ENCODE measurements at regions not wholly inside any gene's neighbourhood (a gene's known extent, or its start where the extent isn't known, plus 50 kb on each side); places are given as distances from the start of the nearest gene placed in this dataset.

GRCh38 chr7:130966246-130967009 lies 232.4 kb upstream of the KLF14 start:
- H3K27ac Mint-ChIP-seq, result peak overlapping the region; percentile 98
- H3K4me1 Mint-ChIP-seq (ENCODE audit: low read depth), result peaks cover 97% of the 10 kb centered on the region
- no peaks in the 10 kb centered on the region for H3K9me3 Mint-ChIP-seq
- peak overlapping the region; percentile 56 for H3K4me3 Mint-ChIP-seq
- peaks cover 23% of the 10 kb centered on the region for H3K36me3 Mint-ChIP-seq (ENCODE audit: low read depth)
- no peaks in the 10 kb centered on the region for H3K27me3 Mint-ChIP-seq

- H3K27me3 Mint-ChIP-seq, result no peaks in the 10 kb centered on the region
- H3K36me3 Mint-ChIP-seq (ENCODE audit: low read depth), result peaks cover 48% of the 10 kb centered on the region
- peak overlapping the region; percentile 74 for H3K4me3 Mint-ChIP-seq
- H3K27ac Mint-ChIP-seq, result peak overlapping the region; percentile 99
- peaks cover 9% of the 10 kb centered on the region for H3K9me3 Mint-ChIP-seq
- peaks cover 98% of the 10 kb centered on the region for H3K4me1 Mint-ChIP-seq (ENCODE audit: low read depth)
Observed at GRCh38 chr7:130970196-130970595, 236.2 kb upstream of the KLF14 start.

- peaks cover 14% of the 10 kb centered on the region for H3K9me3 Mint-ChIP-seq
- H3K36me3 Mint-ChIP-seq (ENCODE audit: low read depth), result peaks cover 53% of the 10 kb centered on the region
- peak overlapping the region; percentile 99 for H3K27ac Mint-ChIP-seq
- peaks cover 98% of the 10 kb centered on the region for H3K4me1 Mint-ChIP-seq (ENCODE audit: low read depth)
- H3K27me3 Mint-ChIP-seq, result no peaks in the 10 kb centered on the region
- peak overlapping the region; percentile 74 for H3K4me3 Mint-ChIP-seq
Observed at GRCh38 chr7:130970696-130971095, 236.7 kb upstream of the KLF14 start.

GRCh38 chr7:130971297-130971696 lies 237.3 kb upstream of the KLF14 start:
- Mint-ChIP-seq H3K27me3 (no peaks in the 10 kb centered on the region), H3K4me3 (peak overlapping the region; percentile 74), H3K4me1 (ENCODE audit: low read depth) (peaks cover 96% of the 10 kb centered on the region), H3K27ac (peak overlapping the region; percentile 99), H3K9me3 (peaks cover 16% of the 10 kb centered on the region), H3K36me3 (ENCODE audit: low read depth) (peaks cover 54% of the 10 kb centered on the region)

- H3K4me3 Mint-ChIP-seq, result peak overlapping the region; percentile 74
- H3K4me1 Mint-ChIP-seq (ENCODE audit: low read depth), result peaks cover 92% of the 10 kb centered on the region
Observed at GRCh38 chr7:130972201-130972600, 238.2 kb upstream of the KLF14 start.

GRCh38 chr7:130973637-130974036 lies 239.6 kb upstream of the KLF14 start:
- peak overlapping the region; percentile 99 for H3K27ac Mint-ChIP-seq
- peaks cover 47% of the 10 kb centered on the region for H3K36me3 Mint-ChIP-seq (ENCODE audit: low read depth)
- peaks cover 86% of the 10 kb centered on the region for H3K4me1 Mint-ChIP-seq (ENCODE audit: low read depth)
- H3K27me3 Mint-ChIP-seq, result no peaks in the 10 kb centered on the region
- H3K4me3 Mint-ChIP-seq, result peak overlapping the region; percentile 32
- H3K9me3 Mint-ChIP-seq, result peaks cover 16% of the 10 kb centered on the region

More at GRCh38 chr7:130972201-130972600, 238.2 kb upstream of the KLF14 start:
- Mint-ChIP-seq H3K36me3 (ENCODE audit: low read depth) (peaks cover 50% of the 10 kb centered on the region), H3K27ac (peak overlapping the region; percentile 99), H3K27me3 (no peaks in the 10 kb centered on the region), H3K9me3 (peaks cover 16% of the 10 kb centered on the region)

GRCh38 chr7:130974169-130974568 lies 240.2 kb upstream of the KLF14 start:
- Mint-ChIP-seq H3K4me1 (ENCODE audit: low read depth) (peaks cover 86% of the 10 kb centered on the region), H3K4me3 (peak overlapping the region; percentile 32), H3K27ac (peak overlapping the region; percentile 99), H3K9me3 (peaks cover 16% of the 10 kb centered on the region), H3K27me3 (no peaks in the 10 kb centered on the region), H3K36me3 (ENCODE audit: low read depth) (peaks cover 47% of the 10 kb centered on the region)

GRCh38 chr7:130974794-130975193 lies 240.8 kb upstream of the KLF14 start:
- Mint-ChIP-seq H3K4me1 (ENCODE audit: low read depth) (peaks cover 86% of the 10 kb centered on the region), H3K27me3 (no peaks in the 10 kb centered on the region), H3K9me3 (peaks cover 16% of the 10 kb centered on the region), H3K36me3 (ENCODE audit: low read depth) (peaks cover 52% of the 10 kb centered on the region), H3K27ac (peak overlapping the region; percentile 99), H3K4me3 (no peak overlapping the region)

- H3K27me3 Mint-ChIP-seq, result no peaks in the 10 kb centered on the region
- H3K4me1 Mint-ChIP-seq (ENCODE audit: low read depth), result peaks cover 82% of the 10 kb centered on the region
- peaks cover 57% of the 10 kb centered on the region for H3K36me3 Mint-ChIP-seq (ENCODE audit: low read depth)
- H3K9me3 Mint-ChIP-seq, result peaks cover 16% of the 10 kb centered on the region
- H3K27ac Mint-ChIP-seq, result peak overlapping the region; percentile 99
- no peak overlapping the region for H3K4me3 Mint-ChIP-seq
Observed at GRCh38 chr7:130975731-130976130, 241.7 kb upstream of the KLF14 start.

GRCh38 chr7:130982160-130982638 lies 248.2 kb upstream of the KLF14 start:
- H3K27ac Mint-ChIP-seq, result no peak overlapping the region
- H3K27me3 Mint-ChIP-seq, result no peaks in the 10 kb centered on the region
- H3K4me3 Mint-ChIP-seq, result no peak overlapping the region
- no peaks in the 10 kb centered on the region for H3K9me3 Mint-ChIP-seq
- peaks cover 25% of the 10 kb centered on the region for H3K4me1 Mint-ChIP-seq (ENCODE audit: low read depth)
- H3K36me3 Mint-ChIP-seq (ENCODE audit: low read depth), result peaks cover 22% of the 10 kb centered on the region

- peaks cover 23% of the 10 kb centered on the region for H3K36me3 Mint-ChIP-seq (ENCODE audit: low read depth)
- no peaks in the 10 kb centered on the region for H3K9me3 Mint-ChIP-seq
- no peak overlapping the region for H3K4me3 Mint-ChIP-seq
- H3K4me1 Mint-ChIP-seq (ENCODE audit: low read depth), result peaks cover 23% of the 10 kb centered on the region
- H3K27me3 Mint-ChIP-seq, result no peaks in the 10 kb centered on the region
- no peak overlapping the region for H3K27ac Mint-ChIP-seq
Observed at GRCh38 chr7:130982651-130983050, 248.6 kb upstream of the KLF14 start.

- H3K27ac Mint-ChIP-seq, result peak overlapping the region; percentile 64
- H3K4me3 Mint-ChIP-seq, result no peak overlapping the region
- no peaks in the 10 kb centered on the region for H3K4me1 Mint-ChIP-seq (ENCODE audit: low read depth)
Observed at GRCh38 chr7:130985361-130985760, 251.4 kb upstream of the KLF14 start.

GRCh38 chr7:130986261-130986690 lies 252.3 kb upstream of the KLF14 start:
- H3K27me3 Mint-ChIP-seq, result no peaks in the 10 kb centered on the region
- H3K9me3 Mint-ChIP-seq, result no peaks in the 10 kb centered on the region
- H3K4me3 Mint-ChIP-seq, result peak overlapping the region; percentile 14
- H3K36me3 Mint-ChIP-seq (ENCODE audit: low read depth), result peaks cover 13% of the 10 kb centered on the region
- no peaks in the 10 kb centered on the region for H3K4me1 Mint-ChIP-seq (ENCODE audit: low read depth)
- peak overlapping the region; percentile 64 for H3K27ac Mint-ChIP-seq

More at GRCh38 chr7:130985361-130985760, 251.4 kb upstream of the KLF14 start:
- Mint-ChIP-seq H3K9me3 (no peaks in the 10 kb centered on the region), H3K36me3 (ENCODE audit: low read depth) (peaks cover 13% of the 10 kb centered on the region), H3K27me3 (no peaks in the 10 kb centered on the region)

GRCh38 chr7:130987092-130987491 lies 253.1 kb upstream of the KLF14 start:
- Mint-ChIP-seq H3K4me1 (ENCODE audit: low read depth) (no peaks in the 10 kb centered on the region), H3K9me3 (no peaks in the 10 kb centered on the region), H3K36me3 (ENCODE audit: low read depth) (peaks cover 18% of the 10 kb centered on the region), H3K27me3 (no peaks in the 10 kb centered on the region), H3K27ac (peak overlapping the region; percentile 64), H3K4me3 (no peak overlapping the region)

GRCh38 chr7:130988443-130988842 lies 254.4 kb upstream of the KLF14 start:
- Mint-ChIP-seq H3K36me3 (ENCODE audit: low read depth) (peaks cover 19% of the 10 kb centered on the region), H3K4me3 (peak overlapping the region; percentile 9), H3K4me1 (ENCODE audit: low read depth) (peaks cover 6% of the 10 kb centered on the region)

More at GRCh38 chr7:130988443-130988842, 254.4 kb upstream of the KLF14 start:
- H3K27ac Mint-ChIP-seq, result peak overlapping the region; percentile 80
- no peaks in the 10 kb centered on the region for H3K27me3 Mint-ChIP-seq
- no peaks in the 10 kb centered on the region for H3K9me3 Mint-ChIP-seq

Data from stimulated activated naive CD8-positive, alpha-beta T cell treated with anti-CD3 and anti-CD28 coated beads, Interleukin-15, Interleukin-2, amounts not matched to agents 100 ng/mL and 50 ng/mL, for 24 hours (primary cell).